HG02763 (cell line): ENCODE measurements at regions not wholly inside any gene's neighbourhood (a gene's known extent, or its start where the extent isn't known, plus 50 kb on each side); places are given as distances from the start of the nearest gene placed in this dataset.

Experiments used
- ATAC-seq: cut with Tn5 transposase; IDR thresholded peaks from one replicate; pipeline ENCODE4 v1.9.1; 2021; ENCODE audit warnings: mild to moderate bottlenecking, moderate library complexity; ENCODE audit not compliant: unreplicated experiment

DNA sequence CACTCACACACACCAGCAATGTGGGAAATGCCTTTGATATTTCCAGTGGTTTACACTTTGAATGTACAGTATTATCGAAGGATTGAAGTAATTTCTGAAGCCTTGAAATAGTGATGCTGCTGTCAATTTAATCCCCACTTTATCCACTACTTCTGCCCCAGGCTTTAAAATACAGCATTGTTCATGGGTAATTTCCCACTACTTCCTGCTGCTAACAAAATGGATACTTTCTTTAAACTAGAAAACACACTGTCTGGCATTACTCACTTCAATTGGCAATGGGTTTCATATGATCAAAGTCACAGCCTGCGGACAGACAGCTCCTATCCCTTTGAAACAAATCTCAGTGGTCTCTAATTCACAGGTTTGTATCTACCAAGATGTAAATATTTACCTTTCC, 292.2 kb downstream of the CDH11 start:
- ATAC-seq = no peak

DNA sequence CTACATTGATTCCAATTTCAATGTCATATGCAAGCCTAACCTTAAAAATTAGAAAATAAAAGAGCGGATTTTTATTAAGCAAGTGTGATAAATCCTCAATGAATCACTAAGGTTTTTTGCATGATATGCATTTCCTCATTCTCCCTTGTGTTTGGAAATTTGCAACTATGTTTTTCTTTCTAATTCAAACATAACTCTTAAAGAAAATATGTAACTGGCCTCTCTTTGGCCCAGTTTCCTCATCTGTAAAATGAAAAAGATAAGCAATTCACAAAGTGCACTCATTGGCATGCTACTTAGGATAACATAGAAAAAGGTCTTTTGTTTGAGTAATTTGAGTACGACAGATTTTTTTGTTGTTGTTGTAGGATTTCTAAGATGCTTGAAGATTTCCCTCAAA, 295.5 kb downstream of the CDH11 start:
- no peak for ATAC-seq

DNA sequence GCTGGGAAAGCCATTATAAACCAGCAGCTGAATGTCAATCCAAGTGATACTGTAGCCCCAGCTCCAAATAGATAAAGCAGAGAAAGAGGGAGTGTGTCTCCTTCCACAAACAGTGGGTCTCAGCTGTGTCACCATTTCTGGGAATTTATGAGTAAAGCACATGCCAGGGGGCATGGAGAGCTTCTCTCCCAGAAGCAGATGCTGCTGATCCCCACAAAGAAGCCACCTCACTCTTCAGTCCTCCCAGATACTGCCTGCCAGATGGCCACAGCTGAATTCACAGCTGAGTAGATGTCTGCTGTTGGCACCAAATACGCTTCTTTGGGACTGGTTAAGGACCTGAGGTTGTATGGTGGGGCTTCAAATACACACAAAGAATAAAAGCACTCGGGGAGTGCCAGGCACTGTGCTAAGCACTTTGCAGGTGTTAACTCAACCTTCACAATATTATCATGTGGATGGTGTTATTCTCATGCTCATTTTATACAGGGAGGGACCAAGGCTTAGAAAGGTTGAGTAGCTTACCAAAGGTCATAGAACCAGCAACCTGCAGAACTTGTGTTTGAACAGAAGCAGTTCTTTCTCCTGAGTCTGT, 298.3 kb downstream of the CDH11 start:
- ATAC-seq = no peak

DNA sequence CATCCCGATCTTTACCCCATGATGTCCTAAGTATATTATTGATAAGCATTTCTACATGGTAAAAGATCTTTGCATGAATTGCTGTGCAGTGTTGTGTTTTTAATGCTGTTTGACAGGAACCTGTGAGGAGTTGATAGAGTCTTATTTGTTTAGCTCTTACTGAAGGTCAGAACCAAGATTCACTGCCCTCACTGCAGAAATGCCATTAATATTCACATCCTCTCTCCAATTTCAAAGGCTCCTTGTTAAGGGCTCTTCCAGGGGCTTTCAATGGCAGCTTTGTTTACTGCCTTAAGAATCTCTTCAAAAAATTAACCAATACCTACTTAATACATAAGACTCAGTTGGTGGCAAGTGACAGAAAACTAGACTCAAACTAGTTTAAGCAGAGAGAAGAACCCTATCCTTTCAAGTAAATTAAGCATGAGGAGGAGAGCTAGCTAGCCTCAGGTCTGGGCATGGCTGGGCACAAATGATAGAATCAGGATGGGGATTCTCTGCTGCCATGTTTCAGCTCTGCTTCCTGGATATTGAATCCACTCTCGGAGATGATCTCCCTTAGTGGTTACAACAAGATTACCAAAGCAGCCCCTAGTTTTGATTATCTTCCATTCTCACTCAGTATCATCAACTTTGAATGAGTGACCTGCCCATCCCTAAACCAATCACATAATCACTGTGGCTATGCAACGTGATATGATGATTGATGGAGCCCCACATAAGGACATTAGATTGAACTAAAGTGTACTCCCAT, 311.8 kb downstream of the CDH11 start:
- no peak for ATAC-seq

DNA sequence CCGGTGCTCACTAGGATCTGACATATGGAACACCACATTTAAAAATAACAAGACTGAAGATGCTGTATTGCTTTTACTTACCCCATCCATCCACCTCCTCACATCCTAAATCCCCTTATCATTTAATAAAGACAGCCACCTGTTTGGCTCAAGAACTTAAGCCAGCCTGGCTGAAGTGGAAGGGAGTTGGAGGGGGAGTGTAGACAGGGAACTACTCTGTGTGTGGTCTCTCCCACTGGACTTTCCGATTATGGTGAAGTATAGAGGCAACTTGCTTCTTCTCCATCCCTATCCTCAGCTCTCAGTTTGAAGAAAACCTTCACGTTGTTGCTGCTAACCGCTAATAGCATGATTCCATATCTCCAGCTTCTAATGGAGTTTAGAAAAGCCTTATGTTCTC, 313.4 kb downstream of the CDH11 start:
- ATAC-seq = no peak

DNA sequence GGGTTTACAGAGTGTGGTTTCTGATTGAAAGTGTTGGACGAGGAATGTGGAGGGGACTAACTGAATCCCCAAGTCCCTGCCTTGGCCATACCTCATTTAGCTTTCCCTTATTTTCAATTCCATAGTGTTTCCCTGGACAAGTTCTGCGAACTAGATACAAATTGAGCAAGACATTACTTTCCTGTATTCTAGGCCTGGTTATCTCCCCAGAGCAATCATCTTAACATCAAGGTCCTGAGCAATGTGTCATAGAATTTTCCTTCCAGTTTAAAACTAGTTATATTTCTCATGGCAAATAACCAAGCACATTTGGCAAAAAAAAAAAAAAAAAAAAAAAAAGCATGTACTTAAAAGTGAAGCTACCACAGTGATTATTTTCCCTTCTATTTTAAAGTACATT, 330.1 kb downstream of the CDH11 start:
- ATAC-seq = no peak

DNA sequence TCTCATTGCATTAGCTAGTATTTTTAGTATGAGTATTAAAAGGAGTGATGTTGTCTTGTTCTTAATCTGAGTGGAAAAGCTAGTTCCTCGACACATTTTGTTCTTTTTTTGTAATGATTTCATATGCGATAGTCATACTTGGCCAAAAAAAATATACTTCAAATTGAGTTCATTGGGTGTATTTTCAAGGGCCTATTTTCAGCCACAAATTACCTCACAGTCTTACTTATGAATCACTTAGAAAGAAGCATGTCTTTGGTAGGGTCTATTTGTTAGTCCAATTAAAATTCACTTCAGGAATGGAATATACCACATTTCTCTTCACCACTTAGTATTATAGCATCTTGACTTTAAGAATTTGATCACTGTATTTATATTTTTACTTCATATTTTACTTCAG, 337.2 kb downstream of the CDH11 start:
- no peak for ATAC-seq

DNA sequence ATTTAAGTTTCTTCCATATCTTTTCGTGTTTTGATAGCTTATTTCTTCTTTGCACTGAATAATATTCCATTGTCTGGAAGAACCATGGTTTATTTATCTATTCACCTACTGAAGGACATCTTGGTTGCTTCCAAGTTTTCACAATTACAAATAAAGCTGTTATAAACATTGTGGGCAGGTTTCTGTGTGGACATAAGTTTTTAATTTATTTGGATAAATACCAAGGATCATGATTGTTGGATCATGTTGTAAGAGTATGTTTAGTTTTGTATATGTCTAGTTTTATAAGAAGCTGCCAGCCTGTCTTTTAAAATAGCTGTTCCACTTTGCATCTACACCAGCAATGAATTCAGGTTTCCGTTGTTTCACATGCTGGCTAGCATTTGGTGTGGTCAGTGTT, 339.4 kb downstream of the CDH11 start:
- ATAC-seq = no peak

DNA sequence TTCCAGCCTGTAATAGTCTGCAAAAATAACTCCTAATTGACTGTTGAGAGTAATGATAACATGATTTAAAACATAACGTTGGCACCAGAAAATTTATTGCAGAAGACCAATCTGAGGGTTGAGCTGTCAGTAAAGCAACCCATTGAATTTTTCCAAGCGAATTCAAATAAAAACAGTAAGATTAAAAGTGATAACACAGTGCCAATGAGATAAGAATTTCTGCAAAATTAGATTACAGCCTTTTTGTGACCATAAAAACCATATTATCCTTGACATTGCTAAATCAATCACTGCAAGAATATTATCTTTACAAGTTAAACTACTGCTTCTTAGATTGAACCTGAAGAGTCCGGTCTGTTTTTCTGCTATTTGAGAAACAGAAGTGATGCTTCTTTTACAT, 341.4 kb downstream of the CDH11 start:
- no peak for ATAC-seq

DNA sequence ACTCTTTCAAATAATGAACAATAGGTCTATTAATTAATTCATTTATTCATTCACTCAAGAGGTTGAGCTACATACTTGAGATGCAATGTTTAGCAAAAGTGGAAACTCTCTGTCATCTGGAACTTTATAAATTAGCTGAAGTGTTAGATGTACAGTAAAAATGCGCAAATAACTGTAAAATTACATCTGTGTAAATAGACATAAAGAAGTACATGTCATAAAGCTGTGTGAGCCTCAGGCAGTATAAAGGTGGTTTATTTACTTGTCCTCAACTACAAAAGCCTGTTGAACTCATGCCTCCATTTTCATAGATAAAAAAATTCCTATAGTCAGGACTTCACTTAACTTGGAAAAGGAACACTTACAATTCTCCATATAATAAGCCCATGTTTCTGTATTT, 343.1 kb downstream of the CDH11 start:
- no peak for ATAC-seq

DNA sequence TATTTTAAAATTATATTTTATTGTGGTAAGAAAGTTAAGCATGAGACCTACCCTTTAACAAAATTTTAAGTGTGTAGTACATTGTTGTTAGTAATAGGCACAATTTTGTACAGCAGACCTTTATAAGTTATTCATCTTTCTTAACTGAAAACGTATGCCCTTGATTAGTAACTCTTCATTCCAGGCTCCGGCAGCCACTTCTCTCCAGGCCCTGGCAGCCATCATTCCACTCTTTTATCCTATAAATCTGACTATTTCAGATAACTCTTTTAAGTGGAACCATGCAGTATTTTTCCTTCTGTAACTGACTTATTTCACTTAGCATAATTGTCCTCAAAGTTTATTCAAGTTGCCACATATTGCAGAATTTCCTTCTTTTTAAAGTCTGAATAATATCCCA, 348.2 kb downstream of the CDH11 start:
- no peak for ATAC-seq

DNA sequence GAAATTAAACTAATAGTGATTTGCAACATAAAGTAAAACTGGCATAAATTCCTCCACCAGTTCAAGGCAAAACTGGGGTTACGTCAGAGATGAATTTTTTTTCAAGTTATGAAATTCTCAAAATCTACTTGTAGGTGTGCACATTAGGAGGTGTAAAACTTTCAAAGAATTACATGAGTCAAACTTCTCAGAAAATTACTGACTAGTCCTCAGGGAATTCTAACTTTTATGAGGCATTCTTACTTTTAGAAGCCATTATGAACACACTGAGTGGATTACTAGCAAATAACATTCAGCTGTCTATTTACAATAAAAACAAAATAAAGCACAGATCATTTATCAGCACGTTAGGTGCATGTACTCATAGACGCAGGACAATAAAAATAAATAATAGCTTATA, 348.7 kb downstream of the CDH11 start:
- ATAC-seq = no peak

DNA sequence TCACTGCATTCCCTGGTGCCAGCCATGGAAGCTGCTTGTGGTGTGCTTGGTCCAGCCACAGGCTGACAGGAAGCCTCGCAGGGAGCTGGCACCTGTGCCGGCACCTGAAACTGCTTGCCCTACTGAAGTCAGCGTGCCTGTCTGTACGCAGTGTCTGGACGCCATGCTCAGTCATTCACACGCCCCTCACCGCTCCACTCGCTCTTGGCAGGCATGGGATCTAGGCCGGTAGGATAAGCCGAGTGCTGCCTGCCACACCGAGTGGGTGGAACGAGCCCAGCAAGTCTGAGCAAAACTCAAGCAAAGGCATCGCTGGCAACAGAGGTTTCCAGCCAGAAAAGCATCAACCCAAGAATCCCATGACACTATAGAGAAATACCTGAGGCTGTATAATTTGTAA, 350.6 kb downstream of the CDH11 start:
- ATAC-seq = no peak

DNA sequence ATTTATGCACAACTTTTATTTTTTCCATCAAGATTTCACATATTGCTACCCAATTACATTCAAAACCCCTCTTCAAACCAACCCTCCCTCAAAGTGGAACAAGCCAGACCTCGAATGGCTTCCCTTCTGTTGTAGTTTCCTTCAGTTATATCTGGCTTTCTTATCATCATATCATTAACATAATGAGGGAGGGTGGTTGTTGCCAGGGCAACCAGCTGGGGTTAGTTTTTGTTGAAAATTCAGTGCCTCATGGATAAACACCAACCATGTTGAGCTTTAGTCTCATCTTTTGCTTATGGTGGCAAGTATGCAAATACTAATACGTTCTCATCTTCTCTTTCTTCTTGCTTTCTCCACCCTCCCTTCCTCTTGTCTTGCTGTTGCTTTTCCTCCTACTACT, 359.7 kb downstream of the CDH11 start:
- no peak for ATAC-seq

DNA sequence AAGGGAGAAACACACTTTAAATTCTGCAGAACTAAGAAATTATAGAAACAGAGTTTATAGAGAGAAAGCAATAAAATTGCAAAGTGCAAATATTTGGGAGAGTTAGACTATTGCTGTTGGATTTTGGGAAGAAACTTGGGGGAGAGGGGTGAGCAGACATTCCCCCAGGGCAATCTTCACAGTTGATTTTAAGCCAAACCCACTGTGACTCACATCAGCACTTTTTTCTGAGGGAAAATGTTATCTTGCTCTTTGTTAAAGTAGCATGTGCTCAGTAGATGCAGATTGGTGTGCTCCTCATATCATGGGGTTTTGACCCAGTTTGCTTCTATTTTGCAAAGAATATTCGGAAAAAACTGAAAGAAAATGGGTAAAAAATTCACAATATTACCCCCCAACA, 367.6 kb downstream of the CDH11 start:
- ATAC-seq = no peak

DNA sequence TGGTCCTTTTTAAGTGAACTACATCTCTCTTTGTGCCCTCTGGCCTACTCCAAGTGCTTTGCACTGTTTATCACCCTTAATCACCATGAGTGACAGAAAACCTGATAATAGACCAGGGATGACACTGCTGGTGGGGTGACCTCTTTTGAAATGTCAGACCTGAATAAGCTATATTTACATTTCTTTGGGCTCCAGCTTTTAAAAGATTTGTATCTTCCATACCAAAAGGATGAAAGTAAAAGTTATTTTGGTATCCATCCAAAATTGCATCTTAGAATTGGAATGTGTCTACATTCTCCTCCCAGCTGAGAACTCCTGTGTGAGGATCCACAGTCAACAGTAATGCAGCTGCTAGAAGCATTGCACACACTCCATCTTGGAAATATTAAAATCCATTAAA, 370.0 kb downstream of the CDH11 start:
- no peak for ATAC-seq

DNA sequence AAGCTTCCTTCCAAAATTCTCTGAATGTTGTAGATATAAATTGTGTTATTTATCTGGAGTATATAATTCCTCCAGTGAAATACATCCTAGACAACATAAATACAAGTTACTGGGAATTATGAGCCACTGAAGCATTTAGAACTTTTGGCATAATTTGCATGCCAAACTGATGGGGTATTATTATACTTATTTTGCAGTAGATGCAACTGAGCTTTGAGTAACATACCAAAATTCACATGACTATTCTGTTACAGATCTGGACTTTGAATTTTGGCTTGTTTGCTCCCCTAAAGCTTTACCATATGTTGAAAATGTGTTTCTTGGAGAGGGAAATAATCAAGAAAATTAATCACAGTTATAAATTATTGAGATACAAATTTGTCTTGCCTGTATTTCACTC, 372.5 kb downstream of the CDH11 start:
- no peak for ATAC-seq

DNA sequence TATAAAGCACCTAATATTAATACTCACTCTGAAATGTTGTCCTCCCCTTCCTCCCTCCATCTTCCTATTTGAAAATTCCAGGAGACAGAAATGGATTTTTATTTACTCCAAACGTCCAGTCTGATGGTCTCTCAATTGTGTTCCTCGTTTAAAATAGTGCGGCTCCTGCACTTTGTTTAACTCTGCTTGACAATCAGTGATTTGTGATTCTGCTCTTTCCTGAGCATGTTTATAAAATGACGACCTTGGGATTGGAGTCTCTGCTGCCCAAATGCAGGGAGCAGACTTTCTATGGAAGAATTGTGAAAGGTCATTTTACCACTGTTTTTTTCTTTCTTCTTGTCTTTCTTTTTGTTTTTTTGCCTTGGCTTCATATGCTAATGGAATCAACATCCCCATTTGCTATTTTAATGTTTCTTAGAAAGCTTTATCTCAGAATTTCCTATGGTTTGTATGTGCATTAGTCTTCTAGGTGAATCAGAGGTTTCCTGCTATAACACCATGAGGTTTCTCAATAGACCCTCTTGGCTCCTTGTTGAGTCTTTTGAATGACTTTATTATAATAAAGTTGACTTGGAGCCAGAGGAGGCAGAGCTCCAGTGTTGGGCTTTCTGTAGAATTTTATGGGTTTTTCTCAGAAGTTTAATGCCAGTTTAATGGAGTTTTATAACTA, 376.5 kb downstream of the CDH11 start:
- no peak for ATAC-seq

DNA sequence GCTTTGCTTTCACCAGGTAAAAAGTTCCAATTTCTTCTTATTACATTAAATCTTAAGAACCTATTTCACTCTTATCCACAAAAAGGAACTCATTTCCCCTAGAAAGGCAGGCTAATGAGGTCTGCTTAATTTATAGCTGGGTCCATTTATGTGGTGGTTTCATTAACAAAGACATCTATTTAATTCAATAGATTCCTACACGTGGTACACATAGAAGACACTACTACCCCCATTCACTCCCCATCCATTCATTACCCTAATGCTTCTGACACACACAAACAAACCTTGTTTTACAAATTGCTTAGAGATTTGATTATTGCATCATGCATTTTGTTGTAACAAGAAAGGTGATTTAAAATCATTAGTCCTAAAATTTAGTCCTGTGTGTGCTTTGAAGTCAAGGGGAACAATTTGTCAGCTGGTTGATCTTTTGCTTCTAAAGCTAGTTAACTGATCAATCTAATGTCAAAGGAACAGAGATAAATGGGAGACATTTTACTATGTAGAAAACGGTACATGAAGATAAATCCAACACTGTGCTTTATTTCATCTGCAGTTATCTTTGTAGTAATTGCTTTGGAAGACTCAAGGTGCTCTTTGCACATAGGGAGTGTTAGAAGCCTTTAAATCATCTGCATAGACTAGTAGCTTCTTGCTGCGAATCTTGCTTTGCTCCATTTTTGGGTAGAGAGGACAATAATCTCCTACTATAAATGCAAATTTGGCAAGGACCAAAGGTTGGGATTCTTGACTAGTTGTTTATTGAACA, 379.2 kb downstream of the CDH11 start:
- ATAC-seq = no peak

DNA sequence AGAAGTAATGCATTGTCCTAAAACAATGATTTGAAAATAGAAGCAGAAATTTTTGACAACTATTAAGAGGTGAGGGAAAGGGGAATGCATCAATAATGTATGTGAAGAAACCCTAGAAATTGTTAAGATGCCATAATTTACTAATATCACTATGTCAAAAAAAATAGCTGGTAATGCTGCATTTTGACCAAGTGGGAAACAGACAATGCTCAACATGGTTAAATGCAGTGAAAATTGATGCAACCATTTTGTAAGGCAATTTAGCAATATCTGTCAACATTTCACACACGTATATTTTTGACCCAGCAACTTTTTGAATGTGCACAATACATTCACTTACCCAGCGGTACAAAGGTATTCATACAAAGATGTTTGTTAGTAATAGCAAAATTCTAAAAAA, 381.6 kb downstream of the CDH11 start:
- ATAC-seq = no peak

DNA sequence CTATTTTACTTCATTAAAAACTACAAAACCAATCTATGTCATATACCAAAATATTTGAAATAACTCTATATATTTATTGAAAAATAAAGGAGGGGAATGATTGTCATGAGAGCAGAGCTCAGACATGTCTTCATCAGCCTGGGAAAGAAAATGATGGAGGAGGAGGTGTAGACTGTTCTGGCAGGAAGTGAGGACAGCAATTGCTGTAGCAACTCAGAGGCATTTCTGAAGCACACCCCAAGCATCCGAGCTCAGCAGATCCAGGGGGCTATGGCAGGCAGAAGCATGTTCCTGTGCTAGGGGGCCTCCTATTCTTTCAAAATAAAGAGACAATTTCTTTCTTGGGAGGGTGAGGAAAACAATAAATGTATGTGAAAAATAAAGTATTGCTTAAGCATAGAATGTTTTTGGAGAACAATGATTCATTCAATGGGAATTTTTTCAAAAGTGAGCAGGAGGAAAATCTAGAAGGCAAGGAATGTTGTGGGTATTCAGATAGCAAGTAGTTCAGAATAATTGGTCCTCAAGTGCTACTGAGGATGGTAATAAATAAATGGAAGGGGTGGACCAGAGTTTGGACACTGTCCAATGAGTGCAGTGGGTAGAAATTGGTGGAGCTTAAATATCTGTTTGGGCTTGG, 383.4 kb downstream of the CDH11 start:
- no peak for ATAC-seq
